Aorta (tissue), 5 donors: ENCODE measurements at regions not wholly inside any gene's neighbourhood (a gene's known extent, or its start where the extent isn't known, plus 50 kb on each side); places are given as distances from the start of the nearest gene placed in this dataset.

ENCODE experiments used
- ATAC-seq: fragments of 200-7000 bp; cut with Tn5 transposase; one replicate; pipeline ENCODE4 v1.9.1; 2022; ENCODE audit warnings: moderate library complexity; ENCODE audit not compliant: low FRiP score
- DNase-seq, 2 donors: peaks; one replicate each; pipeline ENCODE4 v3.0.0-alpha.2; 2020
- H3K27ac ChIP-seq, 2 donors: one replicate each; pipeline ENCODE4 v1.5.1; 2013; ENCODE audit warnings: low read length in 2 of 2, mild to moderate bottlenecking in 2 of 2, moderate library complexity in 2 of 2, control low read depth in 1 of 2, inconsistent platforms in 1 of 2, low read depth in 1 of 2
- H3K27me3 ChIP-seq, 2 donors: one replicate each; pipeline ENCODE4 v1.6.1; 2013; ENCODE audit warnings: control low read depth in 1 of 2, low read length in 1 of 2, mild to moderate bottlenecking in 1 of 2, moderate library complexity in 1 of 2; ENCODE audit not compliant: insufficient read depth in 2 of 2, control insufficient read depth in 1 of 2
- H3K36me3 ChIP-seq, 2 donors: one replicate each; pipeline ENCODE4 v1.6.1; 2013; ENCODE audit warnings: control low read depth in 1 of 2, low read length in 1 of 2, mild to moderate bottlenecking in 1 of 2; ENCODE audit not compliant: insufficient read depth in 2 of 2, control insufficient read depth in 1 of 2
- H3K4me1 ChIP-seq, 2 donors: one replicate each; pipeline ENCODE4 v1.6.1; 2013; ENCODE audit warnings: low read length in 2 of 2, control low read depth in 1 of 2, mild to moderate bottlenecking in 1 of 2, moderate library complexity in 1 of 2; ENCODE audit not compliant: insufficient read depth in 2 of 2, control insufficient read depth in 1 of 2
- H3K4me3 ChIP-seq, 2 donors: one replicate each; pipeline ENCODE4 v1.5.1; 2013; ENCODE audit warnings: low read length in 2 of 2, control low read depth in 1 of 2, mild to moderate bottlenecking in 1 of 2
- H3K9me3 ChIP-seq: one replicate; pipeline ENCODE4 v1.6.1; 2013; ENCODE audit warnings: mild to moderate bottlenecking, low read length; ENCODE audit not compliant: control insufficient read depth
- WGBS, 2 donors: extraction: QIAGEN DNeasy Blood & Tissue Kit; methylation state at CpG; one replicate each; pipeline ENCODE4 v1.1.7; 2013; 5-methylcytosine and 5-hydroxymethylcytosine counted together
- intact Hi-C, 2 donors: fragments of 100-400 bp; cut with DNase I; formaldehyde crosslinking; loops; one replicate each; pipeline versions ENCODE4 v1.14.2 to v1.15.0; 2022
- donor health status: healthy with polysubstance abuse.
- donor health status: Bipolar disorder and iron deficiency.
- donor health status: DM: no; HTN: no; CAD: no.
- donor health status: DM: no; HTN: no; CAD: no.
- donor health status: DM: yes; HTN: yes; CAD: no.

- Histone ChIP-seq H3K27me3 (no peaks in the 10 kb centered on the region), H3K27ac (no peak overlapping the region), H3K4me1 (no peaks in the 10 kb centered on the region), H3K9me3 (no peaks in the 10 kb centered on the region), H3K36me3 (no peaks in the 10 kb centered on the region), H3K4me3 (no peak overlapping the region)
- DNase-seq (no peak), ATAC-seq (no peak)
- WGBS, 2 donors = 47 to 51% methylated on average over 7 of the region's 7 CpGs
- intact Hi-C loops = no loop called here
These were observed 166.5 kb upstream of the JARID2 start for GRCh38 chr6:15079288-15079817.

- WGBS, 2 donors = 100% methylated on average over 1 of the region's 1 CpG
- H3K27me3 ChIP-seq = no peaks in the 10 kb centered on the region
- no peak overlapping the region for H3K27ac ChIP-seq
- DNase-seq = no peak
- H3K4me1 ChIP-seq = no peaks in the 10 kb centered on the region
- no peaks in the 10 kb centered on the region for H3K9me3 ChIP-seq
- H3K36me3 ChIP-seq = no peaks in the 10 kb centered on the region
- intact Hi-C loops = no loop called here
- ATAC-seq = no peak
- no peak overlapping the region for H3K4me3 ChIP-seq
These were observed 165.0 kb upstream of the JARID2 start for GRCh38 chr6:15080895-15081294.

DNA sequence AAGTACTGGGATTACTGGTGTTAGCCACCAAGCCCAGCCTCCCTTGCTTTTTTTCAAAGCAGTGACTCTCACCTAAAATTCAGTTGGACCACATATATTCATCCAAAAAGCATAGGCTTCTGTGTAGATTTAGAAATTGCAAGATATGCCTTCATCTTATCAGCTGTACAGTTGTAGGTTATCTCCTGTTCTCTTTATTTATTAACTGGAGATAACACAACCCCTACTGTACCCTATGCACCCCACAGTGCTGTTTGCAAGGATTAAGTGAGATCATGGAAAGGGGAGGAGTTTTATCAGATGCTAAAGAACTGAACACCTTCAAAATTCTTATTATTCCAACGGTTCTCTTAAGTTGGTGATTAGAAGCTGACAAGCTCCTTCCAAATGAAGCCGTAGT, 164.4 kb upstream of the JARID2 start:
- Histone ChIP-seq H3K4me1 (no peaks in the 10 kb centered on the region), H3K36me3 (no peaks in the 10 kb centered on the region), H3K27ac (no peak overlapping the region), H3K9me3 (no peaks in the 10 kb centered on the region), H3K27me3 (no peaks in the 10 kb centered on the region), H3K4me3 (no peak overlapping the region)
- ATAC-seq (no peak), DNase-seq (no peak)
- WGBS, 2 donors = 74 to 81% methylated on average over 2 of the region's 2 CpGs
- intact Hi-C loops = no loop called here

DNA sequence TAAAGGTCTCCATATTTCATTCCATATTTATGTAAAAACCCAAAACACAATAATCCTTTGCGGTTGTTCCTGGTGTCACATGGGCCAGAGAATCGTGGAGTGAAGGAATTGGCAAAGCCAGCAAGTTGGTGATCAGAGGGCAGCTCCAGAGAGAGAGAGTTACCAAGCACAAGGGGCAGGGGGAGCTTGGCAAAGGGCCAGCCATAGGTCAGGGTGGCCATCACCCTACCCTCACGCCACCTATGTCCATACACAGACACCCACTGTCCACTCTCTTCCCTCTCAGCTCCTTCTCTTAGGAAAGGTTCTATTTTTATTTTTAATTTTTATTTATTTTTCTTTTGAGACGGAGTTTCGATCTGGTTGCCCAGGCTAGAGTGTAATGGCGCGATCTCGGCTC, 163.2 kb upstream of the JARID2 start:
- no peak for DNase-seq
- Histone ChIP-seq H3K9me3 (no peaks in the 10 kb centered on the region), H3K27me3 (no peaks in the 10 kb centered on the region), H3K27ac (no peak overlapping the region), H3K4me3 (no peak overlapping the region), H3K4me1 (no peaks in the 10 kb centered on the region), H3K36me3 (no peaks in the 10 kb centered on the region)
- intact Hi-C loops = no loop called here
- WGBS, 2 donors = 77 to 80% methylated on average over 8 of the region's 8 CpGs
- ATAC-seq = no peak

GRCh38 chr6:15086348-15087158, 159.3 kb upstream of the JARID2 start:
- Histone ChIP-seq H3K4me1 (no peaks in the 10 kb centered on the region), H3K27ac (no peak overlapping the region), H3K36me3 (no peaks in the 10 kb centered on the region), H3K9me3 (no peaks in the 10 kb centered on the region), H3K27me3 (no peaks in the 10 kb centered on the region), H3K4me3 (no peak overlapping the region)
- DNase-seq (no peak), ATAC-seq (no peak)
- WGBS, 2 donors = 87 to 88% methylated on average over 12 of the region's 12 CpGs
- intact Hi-C loops = no loop called here

DNA sequence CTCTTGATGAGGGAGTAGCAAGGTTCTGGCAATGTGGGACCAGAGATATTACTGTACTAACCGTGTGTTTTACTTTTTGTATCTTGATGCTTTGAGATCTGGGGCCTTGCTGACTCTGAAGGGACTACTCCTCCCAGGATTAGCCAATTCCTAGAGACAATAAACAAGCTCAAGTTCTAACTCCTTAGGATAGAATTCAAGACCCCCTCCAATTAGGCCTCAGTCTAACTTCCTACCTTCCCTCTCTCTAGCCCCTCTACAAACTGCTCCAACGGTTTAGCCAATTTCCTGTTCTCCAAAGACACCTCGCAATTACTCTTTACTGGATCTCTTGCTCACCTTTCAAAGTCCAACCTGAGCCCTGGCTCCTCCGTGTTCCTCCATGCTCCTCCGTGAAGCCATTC, 158.7 kb upstream of the JARID2 start:
- intact Hi-C loops = no loop called here
- Histone ChIP-seq H3K36me3 (no peaks in the 10 kb centered on the region), H3K4me1 (no peaks in the 10 kb centered on the region), H3K27me3 (no peaks in the 10 kb centered on the region), H3K27ac (no peak overlapping the region), H3K4me3 (no peak overlapping the region), H3K9me3 (no peaks in the 10 kb centered on the region)
- ATAC-seq (no peak), DNase-seq (no peak)
- 91 to 92% methylated on average over 5 of the region's 5 CpGs for WGBS, 2 donors

DNA sequence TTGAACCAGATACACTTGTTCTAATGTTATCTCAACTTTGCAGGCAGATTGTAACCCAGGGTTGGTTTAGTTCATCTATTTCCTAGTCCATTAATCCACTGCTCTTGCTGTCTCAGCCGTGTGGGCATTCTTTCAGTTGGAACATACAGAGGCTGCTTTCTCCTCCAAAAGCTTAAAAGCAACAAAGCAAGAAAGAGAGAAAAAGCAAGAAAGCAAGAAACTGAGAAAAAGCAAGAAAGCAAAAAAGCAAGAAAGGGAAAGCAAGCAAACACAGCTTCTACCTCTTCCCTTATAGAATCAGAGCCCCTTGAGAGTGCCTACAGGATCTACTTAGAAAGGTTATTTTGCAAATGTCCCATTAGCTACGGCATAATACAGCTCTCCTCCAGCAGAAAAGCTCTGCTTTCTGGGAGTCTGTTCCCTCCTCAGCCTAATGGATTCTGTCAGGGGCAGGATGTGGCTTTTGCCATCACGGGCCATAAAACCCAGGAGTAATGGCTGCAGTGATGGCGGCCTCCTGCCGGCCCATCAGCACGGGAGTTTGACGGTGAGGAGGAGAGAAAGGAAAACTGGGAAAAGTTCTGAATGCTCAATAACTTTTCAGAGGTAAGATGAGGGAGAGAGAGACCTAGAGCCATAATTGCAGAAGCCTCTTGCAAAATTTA, 156.8 kb upstream of the JARID2 start:
- WGBS, 2 donors = 45 to 49% methylated on average over 7 of the region's 7 CpGs
- ATAC-seq (no peak), DNase-seq (no peak)
- Histone ChIP-seq H3K4me1 (no peaks in the 10 kb centered on the region), H3K27me3 (no peaks in the 10 kb centered on the region), H3K9me3 (no peaks in the 10 kb centered on the region), H3K36me3 (no peaks in the 10 kb centered on the region), H3K4me3 (no peak overlapping the region), H3K27ac (no peak overlapping the region)
- intact Hi-C loops = no loop called here

DNA sequence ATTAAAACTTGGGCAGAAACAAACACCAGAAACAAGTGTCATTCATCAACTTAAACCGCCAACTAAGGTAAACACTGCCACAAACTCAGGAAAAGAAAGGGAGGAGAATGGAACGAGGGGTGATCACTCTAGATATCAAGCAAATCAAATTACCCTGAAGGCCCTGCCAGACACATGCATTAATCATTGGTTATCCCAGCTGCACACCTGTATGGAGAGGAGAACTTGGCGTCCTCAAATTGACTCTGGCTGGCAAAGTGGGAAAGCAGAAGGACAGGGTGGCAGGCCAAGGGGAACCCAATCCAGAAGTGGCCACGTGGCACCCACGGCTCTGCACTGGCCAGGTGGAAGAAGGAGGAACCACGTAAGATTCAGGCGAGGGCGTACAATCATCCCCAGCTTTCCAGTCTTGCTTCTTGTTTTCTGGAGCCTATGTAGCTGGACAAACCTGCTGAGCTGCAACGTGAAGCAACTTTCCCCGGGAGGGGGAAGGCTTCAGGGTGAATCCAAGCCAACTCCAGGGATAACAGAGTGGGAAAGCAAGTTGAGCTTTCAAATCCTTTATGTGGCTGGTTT, 156.2 kb upstream of the JARID2 start:
- Histone ChIP-seq H3K36me3 (no peaks in the 10 kb centered on the region), H3K27ac (no peak overlapping the region), H3K4me1 (no peaks in the 10 kb centered on the region), H3K4me3 (no peak overlapping the region), H3K27me3 (no peaks in the 10 kb centered on the region), H3K9me3 (no peaks in the 10 kb centered on the region)
- no peak for DNase-seq
- WGBS, 2 donors = 77 to 81% methylated on average over 10 of the region's 10 CpGs
- intact Hi-C loops = no loop called here
- no peak for ATAC-seq
